ENCODE measurements at regions not wholly inside any gene's neighbourhood (a gene's known extent, or its start where the extent isn't known, plus 50 kb on each side); places are given as distances from the start of the nearest gene placed in this dataset.

DNA sequence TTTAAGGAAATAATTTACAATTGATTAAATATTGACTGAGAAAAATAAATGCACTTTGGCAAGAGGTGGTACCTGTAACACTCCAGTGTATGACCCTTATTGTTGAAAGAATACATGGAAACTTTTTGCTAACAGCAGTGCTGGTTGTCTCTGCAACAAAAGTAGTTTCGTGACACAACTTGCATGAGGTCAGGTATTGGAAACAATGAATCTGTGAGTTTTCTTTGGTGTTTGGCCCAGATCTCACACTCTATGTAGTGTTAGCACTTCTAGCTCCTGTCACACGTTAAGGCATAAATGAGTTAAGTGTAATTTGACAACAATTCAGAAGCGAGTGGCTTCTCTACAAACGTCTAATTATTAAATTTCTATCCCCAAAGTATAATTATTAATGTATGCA, 137.7 kb upstream of the MDFIC start:
- Histone ChIP-seq H4K20me1 (no peaks in the 10 kb centered on the region), H3K4me2 (no peak overlapping the region), H3K4me3 (no peak overlapping the region), H3K4me1 (no peaks in the 10 kb centered on the region), H3K27ac (no peak overlapping the region), H3K9me3 (replicated peaks in 1 of 11) (no peaks in the 10 kb centered on the region), H3K9ac (no peak overlapping the region), H3K36me3 (no peaks in the 10 kb centered on the region), H3K27me3 (no peaks in the 10 kb centered on the region)
- TF ChIP-seq Cebpa-rat (IDR thresholded peaks at IDR 0.05) = no peak

DNA sequence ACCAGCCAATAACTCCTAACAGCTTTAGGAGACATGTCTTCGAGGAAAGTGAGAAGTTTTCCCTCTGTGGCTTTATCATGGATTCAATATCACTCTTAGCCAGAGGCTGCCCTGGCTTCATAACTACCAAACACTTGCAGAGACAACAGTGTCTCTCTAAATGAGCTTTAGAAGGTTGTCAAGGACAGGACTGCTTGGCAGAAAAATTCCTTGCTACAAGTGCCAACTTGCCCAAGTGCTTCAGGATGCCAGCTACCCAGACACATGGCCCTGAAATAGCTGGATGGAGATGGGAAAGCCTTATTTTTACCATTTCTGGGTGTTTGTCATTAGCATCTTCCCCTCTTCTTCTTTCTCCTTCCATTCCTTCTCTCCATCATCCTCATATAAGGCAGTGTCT, 137.1 kb upstream of the MDFIC start:
- Histone ChIP-seq H3K9ac (no peak overlapping the region), H4K20me1 (no peaks in the 10 kb centered on the region), H3K4me3 (no peak overlapping the region), H3K27ac (no peak overlapping the region), H3K9me3 (replicated peaks in 1 of 11) (no peaks in the 10 kb centered on the region), H3K4me1 (no peaks in the 10 kb centered on the region), H3K4me2 (no peak overlapping the region), H3K27me3 (no peaks in the 10 kb centered on the region), H3K36me3 (no peaks in the 10 kb centered on the region)
- no peak for TF ChIP-seq Cebpa-rat (IDR thresholded peaks at IDR 0.05)

GRCh38 chr7:114785496-114785895, 136.4 kb upstream of the MDFIC start:
- H3K4me3 ChIP-seq = no peak overlapping the region
- H3K36me3 ChIP-seq = no peaks in the 10 kb centered on the region
- no peak for TF ChIP-seq Cebpa-rat (IDR thresholded peaks at IDR 0.05)
- no peak overlapping the region for H3K4me2 ChIP-seq
- H3K27ac ChIP-seq = no peak overlapping the region
- H4K20me1 ChIP-seq = no peaks in the 10 kb centered on the region
- H3K9me3 ChIP-seq (replicated peaks in 1 of 11) = no peaks in the 10 kb centered on the region
- H3K4me1 ChIP-seq = no peaks in the 10 kb centered on the region
- H3K9ac ChIP-seq = no peak overlapping the region
- H3K27me3 ChIP-seq = no peaks in the 10 kb centered on the region

DNA sequence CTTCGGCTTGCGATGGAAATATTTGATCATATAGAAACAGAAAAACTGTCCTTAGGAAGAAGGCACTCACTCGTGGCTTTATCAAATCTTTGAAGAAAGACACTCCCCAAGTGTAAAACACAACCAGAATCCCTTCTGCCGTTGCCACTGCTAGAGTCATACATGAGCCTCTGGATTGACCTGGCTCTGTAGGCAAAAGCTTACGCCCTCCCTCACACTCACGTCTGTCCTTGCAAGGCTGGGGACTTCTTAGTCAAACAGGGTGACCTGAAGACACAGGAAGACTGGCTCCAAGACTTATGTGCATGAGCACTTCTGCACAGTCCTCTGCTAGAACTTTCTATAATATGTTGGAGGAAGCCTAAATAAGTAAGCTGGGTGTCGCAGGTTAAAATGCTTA, 135.4 kb upstream of the MDFIC start:
- no peak overlapping the region for H3K9ac ChIP-seq
- H3K9me3 ChIP-seq (replicated peaks in 1 of 11) = no peaks in the 10 kb centered on the region
- H3K36me3 ChIP-seq = no peaks in the 10 kb centered on the region
- H3K4me2 ChIP-seq = no peak overlapping the region
- H3K4me1 ChIP-seq = no peaks in the 10 kb centered on the region
- H4K20me1 ChIP-seq = no peaks in the 10 kb centered on the region
- no peak for TF ChIP-seq Cebpa-rat (IDR thresholded peaks at IDR 0.05)
- no peaks in the 10 kb centered on the region for H3K27me3 ChIP-seq
- no peak overlapping the region for H3K4me3 ChIP-seq
- H3K27ac ChIP-seq = no peak overlapping the region

GRCh38 chr7:114787556-114787955, 134.3 kb upstream of the MDFIC start:
- Histone ChIP-seq H3K9me3 (replicated peaks in 1 of 11) (no peaks in the 10 kb centered on the region), H3K27me3 (no peaks in the 10 kb centered on the region), H3K9ac (no peak overlapping the region), H3K27ac (no peak overlapping the region), H3K4me2 (no peak overlapping the region), H3K36me3 (no peaks in the 10 kb centered on the region), H3K4me1 (no peaks in the 10 kb centered on the region), H3K4me3 (no peak overlapping the region), H4K20me1 (no peaks in the 10 kb centered on the region)
- TF ChIP-seq Cebpa-rat (IDR thresholded peaks at IDR 0.05) = no peak

- H3K27ac ChIP-seq = no peak overlapping the region
- H3K36me3 ChIP-seq = no peaks in the 10 kb centered on the region
- H3K9ac ChIP-seq = no peak overlapping the region
- no peaks in the 10 kb centered on the region for H4K20me1 ChIP-seq
- no peak overlapping the region for H3K4me3 ChIP-seq
- H3K27me3 ChIP-seq = no peaks in the 10 kb centered on the region
- no peaks in the 10 kb centered on the region for H3K9me3 ChIP-seq (replicated peaks in 1 of 11)
- no peak for TF ChIP-seq Cebpa-rat (IDR thresholded peaks at IDR 0.05)
- H3K4me2 ChIP-seq = no peak overlapping the region
- no peaks in the 10 kb centered on the region for H3K4me1 ChIP-seq
Observed at GRCh38 chr7:114788706-114789105, 133.2 kb upstream of the MDFIC start.

GRCh38 chr7:114789161-114789560, 132.7 kb upstream of the MDFIC start:
- Histone ChIP-seq H3K9ac (no peak overlapping the region), H3K27ac (no peak overlapping the region), H3K36me3 (no peaks in the 10 kb centered on the region), H3K4me1 (no peaks in the 10 kb centered on the region), H3K4me3 (no peak overlapping the region), H3K4me2 (no peak overlapping the region), H3K27me3 (no peaks in the 10 kb centered on the region), H3K9me3 (replicated peaks in 1 of 11) (no peaks in the 10 kb centered on the region), H4K20me1 (no peaks in the 10 kb centered on the region)
- TF ChIP-seq Cebpa-rat (IDR thresholded peaks at IDR 0.05) = no peak

GRCh38 chr7:114789871-114790311, 132.0 kb upstream of the MDFIC start:
- Histone ChIP-seq H4K20me1 (no peaks in the 10 kb centered on the region), H3K9ac (no peak overlapping the region), H3K4me3 (no peak overlapping the region), H3K27ac (no peak overlapping the region), H3K4me2 (no peak overlapping the region), H3K27me3 (no peaks in the 10 kb centered on the region), H3K9me3 (replicated peaks in 1 of 11) (no peaks in the 10 kb centered on the region), H3K4me1 (peaks cover 0 to 3% (median 0%) of the 10 kb centered on the region in 10 experiments; a peak in 1 of 20 replicates), H3K36me3 (no peaks in the 10 kb centered on the region)
- TF ChIP-seq Cebpa-rat (IDR thresholded peaks at IDR 0.05) = no peak

- TF ChIP-seq Cebpa-rat (IDR thresholded peaks at IDR 0.05) = no peak
- H3K36me3 ChIP-seq = no peaks in the 10 kb centered on the region
- H3K9ac ChIP-seq = no peak overlapping the region
- H3K4me3 ChIP-seq = no peak overlapping the region
- no peak overlapping the region for H3K4me2 ChIP-seq
- H4K20me1 ChIP-seq = no peaks in the 10 kb centered on the region
- no peaks in the 10 kb centered on the region for H3K27me3 ChIP-seq
- H3K9me3 ChIP-seq (replicated peaks in 1 of 11) = no peaks in the 10 kb centered on the region
- no peak overlapping the region for H3K27ac ChIP-seq
- H3K4me1 ChIP-seq = peaks cover 0 to 10% (median 0%) of the 10 kb centered on the region in 10 experiments; a peak in 1 of 20 replicates
Observed at GRCh38 chr7:114790521-114790920, 131.4 kb upstream of the MDFIC start.

DNA sequence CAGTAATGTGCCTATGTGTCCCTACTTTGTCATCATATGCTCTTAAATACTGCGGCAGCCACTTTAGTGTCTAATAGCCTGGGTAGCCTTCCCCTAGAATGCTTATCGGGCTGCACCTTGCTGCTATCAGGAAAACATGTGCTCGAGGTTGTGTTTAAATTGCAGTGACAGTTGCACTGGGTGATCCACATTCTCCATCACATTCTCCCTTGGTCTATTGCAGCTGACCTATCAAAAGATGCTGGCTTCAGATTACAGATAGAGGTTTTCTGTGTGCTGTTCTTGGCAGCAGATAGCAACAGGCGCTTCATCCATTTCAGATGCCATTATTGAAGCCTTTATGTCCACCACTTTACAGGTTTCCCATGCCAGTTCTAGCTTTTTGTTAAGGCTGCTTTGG, 130.1 kb upstream of the MDFIC start:
- H3K4me3 ChIP-seq = no peak overlapping the region
- TF ChIP-seq Cebpa-rat (IDR thresholded peaks at IDR 0.05) = no peak
- no peaks in the 10 kb centered on the region for H3K27me3 ChIP-seq
- H3K4me1 ChIP-seq = peaks cover 0 to 10% (median 0%) of the 10 kb centered on the region in 10 experiments; a peak in 1 of 20 replicates
- no peak overlapping the region for H3K9ac ChIP-seq
- H3K4me2 ChIP-seq = no peak overlapping the region
- no peaks in the 10 kb centered on the region for H3K9me3 ChIP-seq (replicated peaks in 1 of 11)
- H4K20me1 ChIP-seq = no peaks in the 10 kb centered on the region
- no peak overlapping the region for H3K27ac ChIP-seq
- no peaks in the 10 kb centered on the region for H3K36me3 ChIP-seq

Measured in BLaER1 treated with 17β-estradiol and CSF1 and Interleukin-3, amounts not matched to agents 10 nM and 100 nM (cell line).